ENCODE measurements at regions not wholly inside any gene's neighbourhood (a gene's known extent, or its start where the extent isn't known, plus 50 kb on each side); places are given as distances from the start of the nearest gene placed in this dataset.
"Not testable (repeated sequence)": the region's sequence is repeated elsewhere in the genome, so short reads cannot be mapped to it uniquely, and the experiment has no call there.

DNA sequence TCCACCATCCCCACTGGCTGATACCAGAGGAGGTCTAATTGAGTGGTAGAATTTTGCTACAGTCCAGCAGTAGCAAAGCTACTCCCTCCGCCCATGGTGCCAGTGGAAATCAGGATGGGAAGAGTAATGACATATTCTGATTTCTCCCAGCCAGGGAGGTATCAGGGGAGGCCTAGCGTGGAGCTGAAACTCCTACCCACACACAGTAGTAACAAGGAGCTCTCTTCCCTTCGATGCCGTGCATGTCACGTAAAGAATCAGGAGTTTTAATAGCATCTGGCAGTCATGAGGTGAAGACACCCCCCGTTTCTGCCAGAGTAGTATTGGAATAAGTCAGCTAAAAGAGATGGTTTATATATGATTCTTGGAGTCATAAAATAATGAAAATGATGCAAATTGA is 786.8 kb upstream of the DDX18 start:
- Histone ChIP-seq H3K9me3 (replicated peaks in 1 of 11) (peaks cover 0 to 29% (median 8%) of the 10 kb centered on the region in 11 experiments; a peak in 17 of 22 replicates), H3K4me3 (no peak overlapping the region), H3K27ac (no peak overlapping the region), H4K20me1 (no peaks in the 10 kb centered on the region), H3K36me3 (no peaks in the 10 kb centered on the region), H3K4me1 (peaks cover 0 to 6% (median 0%) of the 10 kb centered on the region in 10 experiments; a peak in 2 of 20 replicates), H3K9ac (no peak overlapping the region), H3K27me3 (no peaks in the 10 kb centered on the region), H3K4me2 (no peak overlapping the region)
- TF ChIP-seq Cebpa-rat (IDR thresholded peaks at IDR 0.05), result no peak

DNA sequence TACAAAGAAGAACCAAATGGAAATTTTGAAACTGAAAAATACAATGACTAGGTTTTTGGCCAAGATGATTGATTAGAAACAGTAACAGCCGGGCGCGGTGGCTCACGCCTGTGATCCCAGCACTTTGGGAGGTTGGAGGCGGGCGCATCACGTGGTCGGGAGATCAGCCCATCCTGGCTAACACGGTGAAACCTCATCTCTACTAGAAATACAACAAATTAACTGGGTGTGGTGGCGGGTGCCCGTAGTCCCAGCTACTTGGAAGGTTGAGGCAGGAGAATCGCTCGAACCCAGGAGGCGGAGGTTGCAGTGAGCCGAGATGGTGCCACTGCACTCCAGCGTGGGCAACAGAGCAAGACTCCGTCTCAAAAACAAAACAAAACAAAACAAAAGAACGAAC is 785.8 kb upstream of the DDX18 start:
- H3K27ac ChIP-seq, H3K27me3 ChIP-seq, H4K20me1 ChIP-seq, H3K36me3 ChIP-seq, H3K4me3 ChIP-seq, H3K9ac ChIP-seq, H3K4me2 ChIP-seq, H3K4me1 ChIP-seq: not testable (repeated sequence)
- H3K9me3 ChIP-seq (replicated peaks in 1 of 11), result peaks cover 3 to 39% (median 18%) of the 10 kb centered on the region in 11 experiments; a peak in 21 of 22 replicates

DNA sequence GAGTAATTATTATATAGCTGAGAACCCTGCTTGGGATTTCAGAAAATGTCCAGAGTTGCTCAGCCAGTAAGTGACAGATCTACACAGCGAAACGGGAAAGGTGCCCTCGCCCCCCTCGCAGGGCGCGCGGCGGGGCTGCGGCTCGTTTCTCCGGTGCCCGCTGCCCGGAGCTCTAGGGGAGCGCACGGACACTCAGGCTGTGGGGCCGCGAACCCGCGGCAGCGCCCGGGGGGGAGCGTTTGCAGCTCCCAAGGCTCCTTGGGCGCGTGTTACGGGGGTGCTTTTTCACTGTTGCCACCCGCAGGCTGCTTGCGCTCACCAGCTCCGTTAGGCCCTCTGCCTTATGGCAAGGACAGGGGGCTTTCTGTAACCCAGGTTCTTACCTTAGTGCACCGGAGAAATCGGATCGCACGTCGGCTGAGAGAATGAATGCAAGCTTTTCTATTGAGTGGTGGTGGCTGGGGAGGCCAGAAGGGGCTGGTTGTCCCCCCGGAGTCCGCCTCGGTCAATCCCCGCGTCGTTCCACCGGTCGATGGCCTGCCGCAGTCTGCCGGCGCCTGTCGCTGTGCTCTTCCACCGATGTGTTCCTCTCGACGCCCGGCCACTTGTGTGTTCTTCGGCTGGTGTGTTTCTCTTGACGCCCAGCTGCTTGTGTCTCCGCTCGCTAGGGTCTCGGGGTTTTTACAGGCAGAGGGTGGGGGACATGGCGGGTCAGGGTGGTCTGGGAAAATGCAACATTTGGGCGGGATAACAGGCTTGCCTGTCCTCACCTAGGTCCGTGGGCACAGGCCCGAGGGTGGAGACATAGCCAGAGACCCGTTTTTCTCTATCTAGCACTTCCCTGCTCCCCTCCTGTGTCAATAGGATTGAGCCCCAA is 758.8 kb upstream of the DDX18 start:
- peaks cover 0 to 11% (median 7%) of the 10 kb centered on the region in 11 experiments; a peak in 11 of 22 replicates for H3K9me3 ChIP-seq (replicated peaks in 1 of 11)
- peaks cover 10 to 18% (median 12%) of the 10 kb centered on the region in 10 experiments for H3K4me1 ChIP-seq
- H3K9ac ChIP-seq, result no peak overlapping the region
- no peak overlapping the region for H3K27ac ChIP-seq
- TF ChIP-seq Cebpa-rat (IDR thresholded peaks at IDR 0.05), result no peak
- no peaks in the 10 kb centered on the region for H3K27me3 ChIP-seq
- H3K4me2 ChIP-seq, result no peak overlapping the region
- H3K36me3 ChIP-seq, result no peaks in the 10 kb centered on the region
- no peak overlapping the region for H3K4me3 ChIP-seq
- no peaks in the 10 kb centered on the region for H4K20me1 ChIP-seq

DNA sequence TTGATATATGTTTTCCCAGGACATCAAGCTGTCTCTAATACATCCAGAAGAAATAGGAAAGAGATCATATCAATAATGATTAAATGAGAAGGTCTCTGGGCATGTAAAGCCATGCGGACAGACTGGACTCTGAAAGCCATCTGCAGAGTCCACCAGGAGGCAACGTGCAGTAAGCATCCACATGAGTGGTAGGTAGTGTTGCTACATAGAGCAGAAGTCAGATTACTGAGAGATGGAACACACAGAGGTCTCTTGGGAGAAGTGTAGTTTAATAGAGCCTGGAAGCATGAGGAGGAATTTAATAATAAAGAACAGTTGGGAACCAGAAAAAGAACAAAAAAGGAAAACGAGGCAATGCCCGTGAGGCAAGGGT is 758.1 kb upstream of the DDX18 start:
- no peaks in the 10 kb centered on the region for H3K36me3 ChIP-seq
- no peaks in the 10 kb centered on the region for H3K27me3 ChIP-seq
- H4K20me1 ChIP-seq, result no peaks in the 10 kb centered on the region
- H3K27ac ChIP-seq, result peak overlapping the region in 1 of 11 experiments; percentile 3; a peak in 1 of 22 replicates
- H3K4me3 ChIP-seq, result no peak overlapping the region
- peaks cover 0 to 11% (median 7%) of the 10 kb centered on the region in 11 experiments; a peak in 11 of 22 replicates for H3K9me3 ChIP-seq (replicated peaks in 1 of 11)
- no peak overlapping the region for H3K4me2 ChIP-seq
- peaks cover 10 to 18% (median 12%) of the 10 kb centered on the region in 10 experiments for H3K4me1 ChIP-seq
- no peak overlapping the region for H3K9ac ChIP-seq
- no peak for TF ChIP-seq Cebpa-rat (IDR thresholded peaks at IDR 0.05)

DNA sequence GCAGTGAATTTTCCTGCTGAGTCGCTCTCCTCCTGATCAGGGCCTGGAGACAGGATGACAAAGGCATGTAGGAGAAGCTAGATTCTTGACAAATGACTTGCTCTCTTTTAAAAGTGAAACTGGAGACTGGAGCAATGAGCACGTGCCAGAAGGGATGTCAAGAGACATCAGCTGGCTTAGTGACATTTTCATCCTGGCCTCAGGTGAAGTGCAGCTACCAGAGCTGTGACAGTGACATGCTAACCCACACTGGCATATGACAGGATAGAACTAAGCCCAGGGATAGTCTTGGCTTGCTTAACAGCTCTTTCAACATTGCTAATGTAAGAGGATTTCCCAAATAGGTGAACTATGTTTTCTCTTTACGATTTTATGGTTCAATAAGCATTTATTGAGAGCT is 757.5 kb upstream of the DDX18 start:
- no peak for TF ChIP-seq Cebpa-rat (IDR thresholded peaks at IDR 0.05)
- peak overlapping the region in 1 of 11 experiments; percentile 3; a peak in 1 of 22 replicates for H3K27ac ChIP-seq
- peaks cover 0 to 11% (median 7%) of the 10 kb centered on the region in 11 experiments; a peak in 11 of 22 replicates for H3K9me3 ChIP-seq (replicated peaks in 1 of 11)
- H3K4me2 ChIP-seq, result no peak overlapping the region
- H3K27me3 ChIP-seq, result no peaks in the 10 kb centered on the region
- no peak overlapping the region for H3K9ac ChIP-seq
- H3K36me3 ChIP-seq, result no peaks in the 10 kb centered on the region
- peaks cover 10 to 18% (median 12%) of the 10 kb centered on the region in 10 experiments for H3K4me1 ChIP-seq
- no peak overlapping the region for H3K4me3 ChIP-seq
- H4K20me1 ChIP-seq, result no peaks in the 10 kb centered on the region

DNA sequence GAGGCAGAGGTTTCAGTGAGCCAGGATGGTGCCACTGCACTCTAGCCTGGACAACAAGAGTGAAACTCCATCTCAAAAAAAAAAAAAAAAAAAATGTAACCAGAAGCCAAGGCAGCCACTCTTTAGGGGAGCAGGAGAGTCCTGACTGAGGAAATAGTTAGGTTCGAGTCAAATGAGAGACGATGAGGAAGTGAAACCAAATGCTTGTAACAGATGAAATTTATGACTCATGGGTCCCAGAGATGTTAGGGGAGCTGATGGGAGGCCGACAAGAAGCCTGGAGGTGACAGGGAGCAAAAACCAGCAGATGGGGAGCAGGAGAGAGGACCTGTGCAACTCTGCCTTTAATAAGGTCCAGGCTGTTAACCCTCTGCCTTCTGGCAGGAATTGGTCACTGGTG is 756.1 kb upstream of the DDX18 start:
- Histone ChIP-seq H3K27ac (peak overlapping the region in 8 of 11 experiments; percentile 10 to 55 (median 40); a peak in 9 of 22 replicates), H3K27me3 (no peaks in the 10 kb centered on the region), H3K4me1 (peaks cover 10 to 18% (median 12%) of the 10 kb centered on the region in 10 experiments), H3K9ac (no peak overlapping the region), H3K36me3 (no peaks in the 10 kb centered on the region), H4K20me1 (no peaks in the 10 kb centered on the region), H3K9me3 (replicated peaks in 1 of 11) (peaks cover 0 to 11% (median 7%) of the 10 kb centered on the region in 11 experiments; a peak in 11 of 22 replicates), H3K4me2 (peak overlapping the region in 10 of 11 experiments; percentile 26 to 63 (median 43); a peak in 17 of 22 replicates), H3K4me3 (no peak overlapping the region)
- TF ChIP-seq Cebpa-rat (IDR thresholded peaks at IDR 0.05), result no peak

DNA sequence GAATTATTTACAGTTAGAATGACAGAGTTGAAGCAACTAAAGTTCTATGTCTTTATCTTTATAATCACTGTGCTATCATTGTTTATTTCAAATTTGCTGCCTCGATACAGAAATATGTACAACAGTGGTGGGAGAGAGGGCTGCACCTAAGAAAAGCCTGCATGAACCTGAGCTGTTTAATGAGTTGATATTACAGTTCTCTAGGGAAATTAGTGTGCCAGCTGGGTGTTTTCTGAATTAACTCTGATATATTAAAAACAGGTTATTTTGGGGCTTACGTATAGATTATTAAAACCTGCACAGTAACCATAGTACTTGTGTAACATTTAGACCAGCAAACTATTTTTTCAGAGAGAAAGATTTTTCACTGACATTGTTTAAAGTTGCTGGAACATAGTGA is 750.5 kb upstream of the DDX18 start:
- no peaks in the 10 kb centered on the region for H3K36me3 ChIP-seq
- H3K27me3 ChIP-seq, result no peaks in the 10 kb centered on the region
- TF ChIP-seq Cebpa-rat (IDR thresholded peaks at IDR 0.05), result no peak
- H3K4me1 ChIP-seq, result peaks cover 0 to 4% (median under 1%) of the 10 kb centered on the region in 10 experiments; a peak in 8 of 20 replicates
- no peaks in the 10 kb centered on the region for H4K20me1 ChIP-seq
- H3K9ac ChIP-seq, result no peak overlapping the region
- no peak overlapping the region for H3K4me2 ChIP-seq
- H3K9me3 ChIP-seq (replicated peaks in 1 of 11), result no peaks in the 10 kb centered on the region
- H3K4me3 ChIP-seq, result no peak overlapping the region
- H3K27ac ChIP-seq, result no peak overlapping the region

DNA sequence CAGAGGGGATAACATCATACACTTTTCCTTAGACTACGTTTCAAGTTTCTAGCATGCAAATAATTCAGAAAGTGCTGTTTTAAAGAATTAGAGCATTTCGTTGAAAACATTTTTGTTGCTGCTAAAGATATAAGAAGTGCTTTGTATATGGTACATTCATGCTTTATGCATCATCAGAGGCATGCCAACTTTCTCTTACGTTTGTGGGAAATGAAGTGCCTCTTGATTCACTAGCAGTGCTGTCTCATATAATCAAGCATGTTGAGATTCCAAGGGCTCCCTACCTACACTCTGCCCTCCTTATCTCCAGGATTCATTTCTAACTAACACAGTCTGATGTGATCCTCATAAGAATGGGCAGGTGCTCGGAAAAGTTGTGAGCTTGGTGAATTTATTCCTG is 748.6 kb upstream of the DDX18 start:
- Histone ChIP-seq H3K27me3 (no peaks in the 10 kb centered on the region), H3K9me3 (replicated peaks in 1 of 11) (peaks cover 0 to 6% (median 5%) of the 10 kb centered on the region in 11 experiments; a peak in 19 of 22 replicates), H3K36me3 (no peaks in the 10 kb centered on the region), H3K9ac (no peak overlapping the region), H4K20me1 (no peaks in the 10 kb centered on the region), H3K4me3 (no peak overlapping the region), H3K27ac (no peak overlapping the region), H3K4me1 (no peaks in the 10 kb centered on the region), H3K4me2 (no peak overlapping the region)
- TF ChIP-seq Cebpa-rat (IDR thresholded peaks at IDR 0.05), result no peak

DNA sequence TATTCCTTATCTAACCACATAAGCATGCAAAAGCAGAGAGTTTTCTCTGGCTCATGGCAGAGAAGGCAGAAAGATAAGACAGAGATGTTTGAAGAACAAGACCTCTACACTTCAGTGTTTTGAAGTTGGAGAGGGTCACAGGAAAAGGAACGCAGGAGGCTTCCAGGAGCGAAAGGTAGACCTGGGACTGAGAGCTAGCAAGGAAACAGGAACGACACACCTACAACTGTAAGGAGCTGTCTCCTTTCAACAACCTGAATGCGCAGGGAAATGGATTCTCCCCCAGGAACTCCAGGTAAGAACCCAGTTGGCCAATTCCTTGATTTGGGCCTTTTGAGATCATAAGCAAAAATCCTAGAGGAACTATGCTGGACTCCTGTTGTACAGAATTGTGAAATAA is 746.6 kb upstream of the DDX18 start:
- no peaks in the 10 kb centered on the region for H3K27me3 ChIP-seq
- H3K4me2 ChIP-seq, result no peak overlapping the region
- no peak overlapping the region for H3K4me3 ChIP-seq
- H3K4me1 ChIP-seq, result no peaks in the 10 kb centered on the region
- peaks cover 9 to 20% (median 17%) of the 10 kb centered on the region in 11 experiments for H3K9me3 ChIP-seq (replicated peaks in 1 of 11)
- no peak overlapping the region for H3K9ac ChIP-seq
- H3K36me3 ChIP-seq, result no peaks in the 10 kb centered on the region
- H4K20me1 ChIP-seq, result no peaks in the 10 kb centered on the region
- H3K27ac ChIP-seq, result no peak overlapping the region
- no peak for TF ChIP-seq Cebpa-rat (IDR thresholded peaks at IDR 0.05)

All from BLaER1 treated with 17β-estradiol and CSF1 and Interleukin-3, amounts not matched to agents 10 nM and 100 nM (cell line).